ENCODE measurements at regions not wholly inside any gene's neighbourhood (a gene's known extent, or its start where the extent isn't known, plus 50 kb on each side); places are given as distances from the start of the nearest gene placed in this dataset.

- Histone ChIP-seq H3K4me3 (no peak overlapping the region), H3K27ac (no peak overlapping the region), H3K27me3 (no peaks in the 10 kb centered on the region), H3K9me3 (peaks cover 32% of the 10 kb centered on the region), H3K36me3 (no peaks in the 10 kb centered on the region), H3K4me1 (no peaks in the 10 kb centered on the region)
- TF ChIP-seq POLR2A (IDR thresholded peaks at IDR 0.05) (no peak), CTCF (IDR thresholded peaks at IDR 0.05) (no peak), POLR2AphosphoS5 (IDR thresholded peaks at IDR 0.05; ENCODE audit: insufficient read depth in 1 of 2, low read depth in 1 of 2) (no peak)
- DNase-seq (ENCODE audit: extremely low spot score in 2 of 2) = no peak
- intact Hi-C loops (cut with DNase I) = no loop called here
Observed at GRCh38 chr15:25176616-25176923, 221.8 kb downstream of the SNRPN start.

GRCh38 chr15:25176991-25177954 is 222.5 kb downstream of the SNRPN start:
- Histone ChIP-seq H3K9me3 (peaks cover 32% of the 10 kb centered on the region), H3K4me3 (no peak overlapping the region), H3K4me1 (no peaks in the 10 kb centered on the region), H3K27me3 (no peaks in the 10 kb centered on the region), H3K36me3 (no peaks in the 10 kb centered on the region), H3K27ac (no peak overlapping the region)
- no peak for TF ChIP-seq POLR2A (IDR thresholded peaks at IDR 0.05)
- no peak for TF ChIP-seq POLR2AphosphoS5 (IDR thresholded peaks at IDR 0.05; ENCODE audit: insufficient read depth in 1 of 2, low read depth in 1 of 2)
- no peak for TF ChIP-seq CTCF (IDR thresholded peaks at IDR 0.05)
- DNase-seq (ENCODE audit: extremely low spot score in 2 of 2) = peak in 1 of 2 donors; percentile 70
- intact Hi-C loops (cut with DNase I) = no loop called here

GRCh38 chr15:25177955-25178801 is 223.4 kb downstream of the SNRPN start:
- peaks cover 28% of the 10 kb centered on the region for H3K9me3 ChIP-seq
- H3K4me1 ChIP-seq = no peaks in the 10 kb centered on the region
- TF ChIP-seq POLR2AphosphoS5 (IDR thresholded peaks at IDR 0.05; ENCODE audit: insufficient read depth in 1 of 2, low read depth in 1 of 2) = no peak
- no peak for TF ChIP-seq CTCF (IDR thresholded peaks at IDR 0.05)
- no peak for TF ChIP-seq POLR2A (IDR thresholded peaks at IDR 0.05)
- intact Hi-C loops (cut with DNase I) = no loop called here
- no peaks in the 10 kb centered on the region for H3K27me3 ChIP-seq
- H3K27ac ChIP-seq = no peak overlapping the region
- peak; percentile 85 to 93 for DNase-seq (ENCODE audit: extremely low spot score in 2 of 2)
- H3K4me3 ChIP-seq = no peak overlapping the region
- no peaks in the 10 kb centered on the region for H3K36me3 ChIP-seq

- peaks cover 22% of the 10 kb centered on the region for H3K9me3 ChIP-seq
- no peaks in the 10 kb centered on the region for H3K27me3 ChIP-seq
- no peaks in the 10 kb centered on the region for H3K4me1 ChIP-seq
- no peak overlapping the region for H3K4me3 ChIP-seq
- no peak overlapping the region for H3K27ac ChIP-seq
- no peaks in the 10 kb centered on the region for H3K36me3 ChIP-seq
- no peak for TF ChIP-seq CTCF (IDR thresholded peaks at IDR 0.05)
- no peak for TF ChIP-seq POLR2AphosphoS5 (IDR thresholded peaks at IDR 0.05; ENCODE audit: insufficient read depth in 1 of 2, low read depth in 1 of 2)
- TF ChIP-seq POLR2A (IDR thresholded peaks at IDR 0.05) = no peak
- DNase-seq (ENCODE audit: extremely low spot score in 2 of 2) = peak; percentile 65 to 81
- intact Hi-C loops (cut with DNase I) = no loop called here
Observed at GRCh38 chr15:25178835-25179672, 224.3 kb downstream of the SNRPN start.

Data from vagina (tissue), 2 donors.